ENCODE measurements at regions not wholly inside any gene's neighbourhood (a gene's known extent, or its start where the extent isn't known, plus 50 kb on each side); places are given as distances from the start of the nearest gene placed in this dataset.
A peak's percentile ranks its signal among the peaks of the same experiment; 100 is the strongest.

DNA sequence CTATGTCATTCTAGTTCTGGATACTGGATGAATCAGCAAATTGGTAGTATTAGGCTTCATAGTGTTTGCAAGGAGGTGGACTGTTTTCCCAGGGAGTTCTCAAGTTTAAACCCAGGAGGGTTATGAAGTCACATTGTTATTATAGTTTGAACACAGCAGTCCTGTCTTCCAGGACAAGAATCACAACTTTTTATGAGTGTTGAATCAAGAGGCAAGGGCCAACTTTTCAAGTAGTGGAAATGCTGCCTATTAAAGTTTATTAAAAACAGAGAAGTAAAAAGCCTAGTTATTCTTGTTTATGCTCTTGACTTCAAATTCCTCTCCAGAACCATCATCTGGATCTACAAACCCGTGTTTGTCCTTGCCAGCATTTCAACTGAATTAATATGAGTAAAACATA is 86.3 kb upstream of the GOT2 start:
- intact Hi-C loops (cut with DNase I; ENCODE audit: low total_unique reads) (no loop called here), in situ Hi-C loops (cut with MboI; ENCODE audit: low pct_ligation_motif_present in 1 of 4, low pct_unique_long_range_greater_than_20kb in 1 of 4, low sequenced_read_pairs in 3 of 4) (no loop called here)
- no peak overlapping the region for H3K27ac ChIP-seq
- 17 to 45% methylated on average over 1 of the region's 1 CpG for WGBS, 2 donors (ENCODE audit: low coverage in 1 of 2)
- H3K4me1 ChIP-seq = no peaks in the 10 kb centered on the region
- no peak overlapping the region for H3K4me3 ChIP-seq
- no peak for DNase-seq
- H3K36me3 ChIP-seq = no peaks in the 10 kb centered on the region
- H3K9me3 ChIP-seq = no peaks in the 10 kb centered on the region
- no peaks in the 10 kb centered on the region for H3K27me3 ChIP-seq
- TF ChIP-seq EP300 (IDR thresholded peaks at IDR 0.05; ENCODE audit: low read depth) (no peak), POLR2AphosphoS5 (IDR thresholded peaks at IDR 0.05) (no peak), POLR2A (IDR thresholded peaks at IDR 0.05) (no peak)
- TF ChIP-seq, protein P1, sequence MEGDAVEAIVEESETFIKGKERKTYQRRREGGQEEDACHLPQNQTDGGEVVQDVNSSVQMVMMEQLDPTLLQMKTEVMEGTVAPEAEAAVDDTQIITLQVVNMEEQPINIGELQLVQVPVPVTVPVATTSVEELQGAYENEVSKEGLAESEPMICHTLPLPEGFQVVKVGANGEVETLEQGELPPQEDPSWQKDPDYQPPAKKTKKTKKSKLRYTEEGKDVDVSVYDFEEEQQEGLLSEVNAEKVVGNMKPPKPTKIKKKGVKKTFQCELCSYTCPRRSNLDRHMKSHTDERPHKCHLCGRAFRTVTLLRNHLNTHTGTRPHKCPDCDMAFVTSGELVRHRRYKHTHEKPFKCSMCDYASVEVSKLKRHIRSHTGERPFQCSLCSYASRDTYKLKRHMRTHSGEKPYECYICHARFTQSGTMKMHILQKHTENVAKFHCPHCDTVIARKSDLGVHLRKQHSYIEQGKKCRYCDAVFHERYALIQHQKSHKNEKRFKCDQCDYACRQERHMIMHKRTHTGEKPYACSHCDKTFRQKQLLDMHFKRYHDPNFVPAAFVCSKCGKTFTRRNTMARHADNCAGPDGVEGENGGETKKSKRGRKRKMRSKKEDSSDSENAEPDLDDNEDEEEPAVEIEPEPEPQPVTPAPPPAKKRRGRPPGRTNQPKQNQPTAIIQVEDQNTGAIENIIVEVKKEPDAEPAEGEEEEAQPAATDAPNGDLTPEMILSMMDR (IDR thresholded peaks at IDR 0.05) = no peak

DNA sequence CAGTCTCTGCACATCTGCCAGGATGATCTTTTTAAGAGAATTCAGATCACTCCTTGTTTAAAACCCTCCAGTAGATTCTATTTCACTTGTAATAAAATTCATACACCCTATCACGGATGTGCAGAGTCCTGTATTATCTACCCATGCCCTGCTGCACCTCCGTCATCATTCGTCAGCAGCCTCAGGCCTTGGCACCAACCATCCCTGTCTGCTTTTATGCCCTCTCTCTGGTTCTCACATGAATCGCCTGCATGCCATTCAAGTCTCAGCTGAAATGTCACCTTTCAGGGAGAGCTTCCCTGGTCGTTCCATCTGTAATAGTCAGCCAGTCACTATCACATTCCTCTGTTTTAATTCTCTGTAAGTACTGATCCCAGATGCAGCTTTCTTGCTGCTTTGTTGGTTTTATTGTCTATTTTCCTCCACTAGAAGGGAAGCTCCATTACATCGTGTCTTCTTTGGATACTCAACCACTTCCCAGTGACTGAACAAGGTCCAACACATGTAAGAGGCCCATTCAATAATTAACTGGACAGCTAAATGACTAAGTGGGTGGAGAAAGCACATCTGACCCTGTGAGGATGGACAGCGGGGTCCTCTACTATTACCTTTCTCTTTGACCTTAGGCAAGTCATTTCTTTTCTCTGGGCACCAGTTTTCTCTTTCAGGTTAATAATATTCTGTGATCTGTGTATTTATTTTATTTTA is 81.2 kb upstream of the GOT2 start:
- TF ChIP-seq POLR2AphosphoS5 (IDR thresholded peaks at IDR 0.05) = no peak
- TF ChIP-seq POLR2A (IDR thresholded peaks at IDR 0.05) = no peak
- TF ChIP-seq, protein P1 (IDR thresholded peaks at IDR 0.05) = no peak
- no peak for TF ChIP-seq EP300 (IDR thresholded peaks at IDR 0.05; ENCODE audit: low read depth)
- H3K36me3 ChIP-seq = no peaks in the 10 kb centered on the region
- no peaks in the 10 kb centered on the region for H3K4me1 ChIP-seq
- intact Hi-C loops (cut with DNase I; ENCODE audit: low total_unique reads) (no loop called here), in situ Hi-C loops (cut with MboI; ENCODE audit: low pct_ligation_motif_present in 1 of 4, low pct_unique_long_range_greater_than_20kb in 1 of 4, low sequenced_read_pairs in 3 of 4) (no loop called here)
- no peak overlapping the region for H3K4me3 ChIP-seq
- H3K27me3 ChIP-seq = no peaks in the 10 kb centered on the region
- H3K27ac ChIP-seq = no peak overlapping the region
- no peak for DNase-seq
- H3K9me3 ChIP-seq = no peaks in the 10 kb centered on the region
- 70% methylated on average over 5 to 7 of the region's 7 CpGs for WGBS, 2 donors (ENCODE audit: low coverage in 1 of 2)

- no peaks in the 10 kb centered on the region for H3K36me3 ChIP-seq
- no peaks in the 10 kb centered on the region for H3K27me3 ChIP-seq
- H3K4me1 ChIP-seq = no peaks in the 10 kb centered on the region
- no peak overlapping the region for H3K27ac ChIP-seq
- H3K4me3 ChIP-seq = peak overlapping the region in 1 of 4 donors; percentile 18
- in situ Hi-C loops (cut with MboI; ENCODE audit: low pct_ligation_motif_present in 1 of 4, low pct_unique_long_range_greater_than_20kb in 1 of 4, low sequenced_read_pairs in 3 of 4) (no loop called here), intact Hi-C loops (cut with DNase I; ENCODE audit: low total_unique reads) (no loop called here)
- no peaks in the 10 kb centered on the region for H3K9me3 ChIP-seq
- TF ChIP-seq, protein P1 (IDR thresholded peaks at IDR 0.05) = peak; percentile 54 to 83 (median 73)
- TF ChIP-seq POLR2AphosphoS5 (IDR thresholded peaks at IDR 0.05) = no peak
- WGBS, 2 donors (ENCODE audit: low coverage in 1 of 2) = 0 to 6% methylated on average over 11 to 12 of the region's 12 CpGs
- DNase-seq = peak; percentile 15
Observed at GRCh38 chr16:58814348-58814801, 80.3 kb upstream of the GOT2 start.

DNA sequence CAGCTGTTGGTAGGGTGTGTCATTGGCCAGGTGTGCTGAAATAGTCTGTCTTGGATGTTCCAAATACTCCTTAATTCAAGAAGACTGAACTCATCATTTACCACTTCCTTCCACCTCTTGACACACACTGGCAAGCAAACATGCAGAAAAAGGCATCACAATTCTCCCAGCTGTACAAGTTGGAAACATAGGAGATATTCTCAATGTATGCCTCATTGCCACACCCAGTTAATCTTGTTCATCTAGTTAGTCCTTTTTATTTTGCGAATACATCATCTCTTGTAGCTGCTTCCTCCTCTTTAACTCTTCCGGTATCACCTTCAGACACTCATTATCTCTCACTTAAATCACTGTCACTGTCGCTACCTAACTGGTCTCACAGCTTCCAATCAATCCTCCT is 75.1 kb upstream of the GOT2 start:
- no peak for TF ChIP-seq POLR2AphosphoS5 (IDR thresholded peaks at IDR 0.05)
- Histone ChIP-seq H3K4me3 (no peak overlapping the region), H3K27ac (no peak overlapping the region), H3K36me3 (no peaks in the 10 kb centered on the region), H3K27me3 (no peaks in the 10 kb centered on the region), H3K4me1 (no peaks in the 10 kb centered on the region), H3K9me3 (no peaks in the 10 kb centered on the region)
- WGBS, 2 donors (ENCODE audit: low coverage in 1 of 2) = 80 to 83% methylated on average over 3 of the region's 3 CpGs
- in situ Hi-C loops (cut with MboI; ENCODE audit: low pct_ligation_motif_present in 1 of 4, low pct_unique_long_range_greater_than_20kb in 1 of 4, low sequenced_read_pairs in 3 of 4) (no loop called here), intact Hi-C loops (cut with DNase I; ENCODE audit: low total_unique reads) (no loop called here)
- no peak for DNase-seq

DNA sequence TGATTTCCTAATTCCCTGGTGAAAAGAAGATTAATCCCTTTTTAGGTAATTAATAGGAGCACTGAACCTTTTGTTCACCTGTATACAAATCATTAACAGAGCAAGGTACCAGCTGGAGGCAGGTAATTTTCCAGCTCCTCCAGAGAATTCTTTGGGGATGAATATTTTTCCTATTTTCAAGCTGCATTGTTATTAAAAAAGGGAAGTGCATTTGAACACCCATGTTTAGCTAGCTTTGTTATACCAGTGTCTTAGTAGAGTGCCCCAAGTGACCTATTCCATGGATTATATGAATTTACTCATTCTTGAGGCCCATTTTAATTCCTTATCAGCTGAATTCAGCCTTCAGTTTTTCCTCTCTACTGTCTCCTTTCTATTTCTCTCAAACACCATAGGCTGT is 73.2 kb upstream of the GOT2 start:
- Histone ChIP-seq H3K27ac (no peak overlapping the region), H3K4me3 (no peak overlapping the region), H3K27me3 (no peaks in the 10 kb centered on the region), H3K4me1 (no peaks in the 10 kb centered on the region), H3K9me3 (peaks cover 0 to 6% of the 10 kb centered on the region in 2 donors), H3K36me3 (no peaks in the 10 kb centered on the region)
- in situ Hi-C loops (cut with MboI; ENCODE audit: low pct_ligation_motif_present in 1 of 4, low pct_unique_long_range_greater_than_20kb in 1 of 4, low sequenced_read_pairs in 3 of 4) (no loop called here), intact Hi-C loops (cut with DNase I; ENCODE audit: low total_unique reads) (no loop called here)
- no peak for DNase-seq
- TF ChIP-seq POLR2AphosphoS5 (IDR thresholded peaks at IDR 0.05) (no peak), POLR2A (IDR thresholded peaks at IDR 0.05) (no peak), EP300 (IDR thresholded peaks at IDR 0.05; ENCODE audit: low read depth) (no peak)
- TF ChIP-seq, protein P1 (IDR thresholded peaks at IDR 0.05) = no peak
